ENCODE measurements at regions not wholly inside any gene's neighbourhood (a gene's known extent, or its start where the extent isn't known, plus 50 kb on each side); places are given as distances from the start of the nearest gene placed in this dataset.
"Not testable (repeated sequence)": the region's sequence is repeated elsewhere in the genome, so short reads cannot be mapped to it uniquely, and the experiment has no call there.

DNA sequence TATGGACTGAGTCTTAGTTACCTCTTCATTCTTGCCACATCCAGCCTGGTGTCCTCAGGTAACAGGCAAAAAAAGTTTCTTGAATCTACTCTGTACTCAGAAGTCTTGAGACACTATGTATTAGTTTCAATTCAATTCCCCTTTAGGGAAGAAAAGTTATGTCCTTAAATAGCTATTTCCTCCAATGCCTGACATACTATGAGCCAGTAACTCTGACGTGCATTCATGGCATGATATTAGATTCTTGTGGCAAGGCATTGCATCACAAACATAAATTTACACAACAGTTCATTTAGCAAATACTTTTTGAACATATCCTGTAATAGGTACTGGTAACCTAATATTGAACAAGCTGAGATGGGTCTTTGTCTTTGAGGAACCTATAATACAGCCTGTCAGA is 109.3 kb upstream of the FOXB1 start:
- DNase-seq: no peak

DNA sequence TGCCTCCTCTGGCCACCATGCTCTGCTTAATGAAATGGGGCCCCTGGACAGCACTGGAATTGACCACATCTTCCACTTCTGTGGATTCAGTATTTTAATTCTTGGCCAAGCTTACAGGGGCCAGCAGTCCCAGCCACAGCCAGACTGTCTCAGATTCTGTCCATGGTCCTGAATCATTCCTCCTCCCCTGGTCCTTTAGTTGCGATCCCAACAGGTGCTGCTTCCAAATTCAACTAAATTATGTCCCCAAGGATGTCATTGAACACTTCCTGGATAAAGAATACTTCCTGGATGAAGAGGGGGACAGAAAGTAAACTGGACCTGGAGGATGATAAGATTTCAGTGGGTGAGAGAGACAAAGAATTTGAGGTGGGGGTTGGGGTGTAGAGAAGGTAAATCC is 111.1 kb upstream of the FOXB1 start:
- DNase-seq: no peak

DNA sequence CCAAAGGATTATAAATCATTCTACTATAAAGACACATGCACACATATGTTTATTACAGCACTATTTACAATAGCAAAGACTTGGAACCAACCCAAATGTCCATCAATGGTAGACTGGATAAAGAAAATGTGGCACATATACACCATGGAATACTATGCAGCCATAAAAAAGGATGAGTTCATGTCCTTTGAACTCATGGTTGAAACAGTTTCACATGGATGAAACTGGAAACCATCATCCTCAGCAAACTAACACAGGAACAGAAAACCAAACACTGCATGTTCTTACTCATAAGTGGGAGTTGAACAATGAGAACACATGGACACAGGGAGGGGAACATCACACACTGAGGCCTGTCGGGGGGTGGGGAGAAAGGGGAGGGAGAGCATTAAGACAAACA is 116.2 kb upstream of the FOXB1 start:
- DNase-seq: not testable (repeated sequence)

- no peak for DNase-seq
Measured at GRCh38 chr15:59887211-59887610, 116.9 kb upstream of the FOXB1 start.

GRCh38 chr15:59886441-59886840 is 117.7 kb upstream of the FOXB1 start:
- DNase-seq: no peak

GRCh38 chr15:59885832-59886231 is 118.3 kb upstream of the FOXB1 start:
- DNase-seq: no peak

DNA sequence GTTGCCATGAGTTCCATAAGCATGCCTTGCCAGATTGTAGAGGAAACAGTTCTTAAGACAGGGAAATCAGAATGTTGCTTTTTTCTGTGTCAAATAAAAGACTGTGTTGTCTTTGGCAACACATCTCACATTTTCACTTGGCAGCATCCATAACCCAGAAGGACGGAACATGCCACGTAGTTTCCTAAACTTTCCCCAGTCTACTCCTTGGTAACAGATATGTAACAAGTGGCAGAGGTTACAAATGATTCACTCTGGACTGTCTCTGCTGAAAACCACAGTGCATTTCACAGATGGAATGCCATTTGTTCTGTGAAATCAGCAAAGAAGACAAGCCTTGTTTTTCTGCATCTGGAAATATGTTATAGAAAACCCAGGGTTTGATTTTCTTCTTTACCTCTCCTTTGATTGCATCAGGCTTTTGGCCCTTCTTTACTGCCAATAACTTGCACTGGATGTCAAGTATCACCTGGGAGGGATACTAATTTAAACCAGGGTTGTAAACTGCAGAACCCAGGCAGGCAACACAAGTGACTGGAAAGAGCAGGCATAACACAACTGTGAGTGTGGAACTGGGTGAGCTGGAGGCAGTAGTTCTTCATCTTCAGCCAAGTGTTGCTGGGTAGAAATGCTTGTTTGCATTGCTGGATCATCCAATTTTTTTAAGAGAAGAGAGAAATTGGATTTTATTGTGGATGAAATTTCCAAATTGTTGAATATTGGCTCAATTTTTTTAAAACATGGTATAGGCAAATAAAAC is 124.4 kb upstream of the FOXB1 start:
- no peak for DNase-seq

DNA sequence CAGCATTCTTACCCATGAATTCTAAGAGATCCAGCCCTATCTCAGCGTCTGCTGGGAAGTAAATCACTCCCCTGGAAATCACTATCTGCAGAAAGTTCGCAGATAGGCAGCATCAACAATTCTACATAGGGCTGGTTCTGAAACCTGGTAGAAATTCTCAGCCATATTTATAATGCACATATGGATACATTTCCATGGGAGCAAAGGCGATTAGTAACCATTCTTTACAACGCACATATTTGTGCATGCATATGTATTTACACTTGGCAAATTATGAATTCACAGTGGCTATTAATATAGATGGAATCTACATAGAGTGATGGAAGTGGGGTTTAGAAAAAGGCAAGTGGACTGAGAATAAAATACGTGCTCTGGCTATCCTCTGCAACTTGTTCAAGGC is 128.0 kb upstream of the FOXB1 start:
- no peak for DNase-seq

- DNase-seq: no peak
Measured at GRCh38 chr15:59873644-59874272, 130.4 kb upstream of the FOXB1 start.

- no peak for DNase-seq
Measured at GRCh38 chr15:59867086-59867855, 136.8 kb upstream of the FOXB1 start.

DNA sequence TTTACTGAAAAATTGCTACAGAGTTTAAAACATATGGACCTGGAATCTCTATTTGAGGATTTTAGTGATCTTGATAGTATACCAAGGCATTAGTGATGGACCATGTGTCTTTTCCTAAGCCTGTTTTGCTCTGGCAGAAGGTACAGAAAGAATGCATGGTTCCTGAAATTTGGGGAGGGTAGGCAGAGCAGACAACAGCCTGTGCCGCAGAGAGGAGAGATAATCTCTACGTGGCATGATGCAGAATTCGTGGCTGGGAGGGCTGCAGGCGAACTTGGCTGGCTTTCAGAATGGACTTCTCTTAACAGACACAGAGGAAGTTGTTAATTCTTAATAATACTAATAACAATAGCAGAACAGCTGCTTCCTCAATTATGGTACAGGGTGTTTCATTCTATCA is 137.5 kb upstream of the FOXB1 start:
- DNase-seq: no peak

DNA sequence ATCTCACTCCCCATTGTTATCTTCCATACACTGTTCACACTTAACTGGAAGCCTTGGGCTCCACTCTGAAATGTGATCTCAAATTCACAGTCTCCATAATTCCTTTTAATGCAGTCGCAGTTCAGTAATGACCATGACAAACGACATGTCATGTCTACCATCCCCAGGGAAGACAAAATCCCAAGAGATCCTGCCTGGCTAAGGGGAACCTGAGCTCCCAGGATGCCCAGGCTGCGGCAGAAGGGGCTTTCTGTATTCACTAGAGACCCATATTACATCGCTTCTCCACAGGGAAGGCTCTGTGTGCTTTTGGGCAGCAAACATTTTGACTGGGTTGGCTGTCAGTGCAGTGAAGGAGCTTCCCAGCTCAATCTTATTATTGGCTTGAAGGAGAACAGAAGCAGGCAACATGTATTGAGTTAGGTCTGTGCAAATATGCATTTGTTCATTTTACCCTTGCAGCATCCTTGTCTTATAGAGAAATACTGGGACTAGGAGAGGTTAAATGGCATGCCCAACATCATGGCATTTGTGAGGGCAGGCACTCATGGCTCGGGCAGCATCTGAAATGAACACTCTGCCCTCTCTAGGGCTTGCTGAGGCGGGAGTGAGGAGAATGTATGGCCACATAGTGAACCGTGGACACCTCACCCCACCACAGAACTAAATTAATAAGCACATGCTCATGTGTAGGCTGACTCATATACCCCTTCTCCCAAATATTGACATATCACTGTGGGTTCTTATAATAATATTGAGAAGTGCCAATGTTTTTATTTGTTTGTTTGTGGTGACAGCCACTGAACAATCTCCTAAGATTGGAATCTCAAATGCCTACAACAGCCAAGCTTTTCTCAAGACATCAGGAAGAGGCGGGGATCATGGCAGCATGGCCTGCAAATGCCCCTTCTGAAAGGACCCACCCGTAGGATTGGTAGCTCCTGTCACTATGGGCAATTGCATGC is 141.6 kb upstream of the FOXB1 start:
- DNase-seq: no peak

DNA sequence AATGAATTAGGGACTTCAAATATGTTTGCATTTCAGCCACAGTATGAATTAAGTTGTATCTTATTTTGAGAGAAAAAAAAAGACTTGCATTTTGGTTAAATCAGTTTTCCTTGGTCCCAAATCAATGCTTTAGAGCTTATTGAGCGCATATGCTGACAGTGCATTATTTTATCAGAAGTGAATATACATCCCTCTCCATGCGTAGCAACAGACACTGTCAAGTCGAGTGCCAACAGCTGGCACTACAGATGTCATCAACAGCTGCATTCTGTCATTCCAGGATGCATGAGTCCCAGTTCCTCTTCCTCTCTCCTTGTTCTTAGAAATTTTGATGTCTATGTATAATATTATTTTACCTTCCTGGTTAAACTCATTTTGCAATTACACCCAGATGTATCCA is 156.1 kb upstream of the FOXB1 start:
- DNase-seq: no peak

DNA sequence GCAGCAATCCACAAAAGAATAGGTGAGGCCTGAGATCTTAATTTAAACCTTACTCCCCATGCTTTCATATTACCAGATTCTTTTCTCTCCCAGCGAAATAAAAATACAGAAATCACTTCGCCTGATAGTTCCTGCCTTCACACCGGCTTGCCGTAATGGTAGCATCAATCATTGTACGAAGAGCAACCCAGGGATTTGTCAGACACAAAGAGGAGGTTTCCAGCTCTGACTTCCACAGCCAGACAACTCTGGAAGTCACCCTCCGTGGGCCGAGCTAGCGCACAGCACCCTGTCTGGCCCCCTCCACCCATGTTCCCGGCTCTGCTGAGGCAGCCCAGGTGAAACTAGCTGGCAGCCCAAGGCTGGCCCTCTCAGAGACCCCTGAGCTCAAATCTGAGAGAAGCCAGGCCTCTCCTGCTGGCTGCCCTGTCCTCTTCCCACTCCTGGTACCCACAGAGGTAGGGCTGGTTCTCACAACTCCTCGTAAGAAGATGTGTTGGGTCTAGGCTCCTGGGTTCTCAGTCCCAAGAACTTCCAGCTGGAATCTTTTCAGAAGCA is 156.9 kb upstream of the BNIP2 start:
- no peak for DNase-seq

DNA sequence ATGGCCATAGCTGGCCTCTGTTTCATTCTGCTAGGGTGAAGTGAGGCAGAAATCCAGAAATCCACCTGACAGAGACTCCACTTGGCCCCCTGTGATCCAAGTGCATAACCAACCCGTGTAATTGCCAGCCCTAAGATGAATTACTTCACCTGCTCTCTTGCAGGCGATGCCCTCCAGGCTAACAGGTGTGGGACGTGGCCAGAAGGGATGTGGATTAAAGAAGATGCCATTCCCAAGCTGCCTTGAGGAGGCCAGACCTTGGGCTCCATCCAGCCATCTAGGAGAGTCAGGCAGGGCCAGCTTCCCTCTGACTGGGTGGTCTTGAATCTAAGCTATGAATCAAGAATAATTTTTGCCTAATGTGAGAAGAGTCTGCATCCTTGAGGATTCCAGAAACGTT is 154.5 kb upstream of the BNIP2 start:
- no peak for DNase-seq

GRCh38 chr15:59841036-59841435 is 151.9 kb upstream of the BNIP2 start:
- DNase-seq: no peak

- DNase-seq: no peak
Measured at GRCh38 chr15:59839906-59840305, 150.8 kb upstream of the BNIP2 start.

- DNase-seq: no peak
Measured at GRCh38 chr15:59838900-59839299, 149.8 kb upstream of the BNIP2 start.

- no peak for DNase-seq
Measured at GRCh38 chr15:59835776-59836175, 146.7 kb upstream of the BNIP2 start.

GRCh38 chr15:59834528-59834927 is 145.4 kb upstream of the BNIP2 start:
- no peak for DNase-seq

DNA sequence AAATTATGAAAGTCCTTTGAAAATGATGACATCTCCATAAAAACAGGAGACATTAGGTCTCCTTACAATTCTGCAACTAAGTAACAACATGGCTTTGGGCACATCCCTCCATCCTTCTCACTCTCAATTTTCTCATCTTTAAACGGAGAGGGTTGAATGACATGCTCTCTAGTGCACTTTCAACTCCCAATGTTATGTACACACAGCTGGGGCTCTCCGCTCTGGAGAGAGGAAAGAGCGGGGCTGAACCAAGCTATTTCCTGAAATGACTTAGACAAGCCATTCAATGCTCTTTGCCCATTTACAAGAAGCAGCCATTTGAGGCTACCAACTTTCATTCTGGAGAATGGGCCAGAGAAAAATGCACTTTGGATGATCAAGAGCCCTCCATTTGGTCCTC is 144.2 kb upstream of the BNIP2 start:
- no peak for DNase-seq

DNA sequence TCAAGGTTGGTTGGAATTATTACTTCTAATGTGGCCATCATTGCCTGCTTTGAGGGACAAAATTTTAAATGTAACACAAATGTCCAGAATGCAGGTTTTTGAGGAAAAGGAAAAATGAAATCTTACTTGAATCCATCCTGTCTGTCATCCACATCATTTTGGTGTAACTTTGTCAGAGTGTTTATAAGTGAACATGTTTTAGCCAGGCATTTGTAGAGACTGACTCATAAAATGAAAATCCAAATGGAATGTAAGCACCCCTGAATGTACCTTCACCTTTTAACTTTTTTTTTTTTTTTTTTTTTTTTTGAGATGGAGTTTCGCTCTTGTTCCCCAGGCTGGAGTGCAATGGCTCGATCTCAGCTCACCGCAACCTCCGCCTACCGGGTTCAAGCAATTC is 141.8 kb upstream of the BNIP2 start:
- no peak for DNase-seq

DNA sequence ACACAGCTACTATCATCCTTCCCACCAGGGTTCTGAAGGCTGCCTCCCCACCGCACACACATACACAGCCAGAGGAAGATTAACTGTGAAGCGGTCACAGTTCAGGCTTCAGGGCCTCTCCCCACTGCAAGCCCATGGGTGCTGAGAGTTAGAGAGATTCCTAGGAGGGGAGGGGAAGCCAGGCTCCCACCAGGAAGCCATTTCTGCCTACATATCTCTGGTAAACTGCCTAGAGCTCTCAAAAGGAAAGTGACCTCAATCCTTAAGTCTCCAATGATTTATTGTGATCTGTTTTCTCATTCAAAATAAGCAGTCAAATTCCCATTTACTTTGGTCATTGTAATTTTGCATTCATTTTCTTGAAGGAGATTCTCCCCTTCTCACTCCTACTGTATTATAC is 141.0 kb upstream of the BNIP2 start:
- no peak for DNase-seq

Measured in activated CD4-positive, alpha-beta T cell treated with anti-CD3 and anti-CD28 coated beads for 4 hours (primary cell).